Endothelial cell (in vitro differentiated cells): ENCODE measurements at regions not wholly inside any gene's neighbourhood (a gene's known extent, or its start where the extent isn't known, plus 50 kb on each side); places are given as distances from the start of the nearest gene placed in this dataset.

Experiments used
- DNase-seq: peaks from one replicate; pipeline ENCODE4 v3.0.0; 2021; ENCODE audit warnings: low spot score
- H3K27ac Mint-ChIP-seq: one replicate; pipeline ENCODE4 v1.8.0; 2021; ENCODE audit warnings: mixed read lengths, inconsistent platforms; ENCODE audit not compliant: unreplicated experiment
- H3K27me3 Mint-ChIP-seq: one replicate; pipeline ENCODE4 v1.8.0; 2021; ENCODE audit warnings: mild to moderate bottlenecking, moderate library complexity, mixed read lengths, inconsistent platforms; ENCODE audit not compliant: unreplicated experiment
- H3K36me3 Mint-ChIP-seq: one replicate; pipeline ENCODE4 v1.8.0; 2021; ENCODE audit warnings: mild to moderate bottlenecking, low read depth, mixed read lengths, inconsistent platforms; ENCODE audit not compliant: unreplicated experiment
- H3K4me1 Mint-ChIP-seq: one replicate; pipeline ENCODE4 v1.8.0; 2021; ENCODE audit warnings: mild to moderate bottlenecking, mixed read lengths, inconsistent platforms; ENCODE audit not compliant: unreplicated experiment
- H3K4me3 Mint-ChIP-seq: one replicate; pipeline ENCODE4 v1.8.0; 2021; ENCODE audit warnings: mild to moderate bottlenecking, mixed read lengths, inconsistent platforms; ENCODE audit not compliant: unreplicated experiment
- H3K9me3 Mint-ChIP-seq: one replicate; pipeline ENCODE4 v1.8.0; 2021; ENCODE audit warnings: mixed read lengths, inconsistent platforms; ENCODE audit not compliant: unreplicated experiment
- TF ChIP-seq, protein P1 (sequence below): fragments of 200-600 bp; sonication (generic); IDR thresholded peaks from one replicate; pipeline ENCODE4 v1.5.0; 2021; ENCODE audit warnings: antibody characterized with exemption; ENCODE audit not compliant: unreplicated experiment

DNA sequence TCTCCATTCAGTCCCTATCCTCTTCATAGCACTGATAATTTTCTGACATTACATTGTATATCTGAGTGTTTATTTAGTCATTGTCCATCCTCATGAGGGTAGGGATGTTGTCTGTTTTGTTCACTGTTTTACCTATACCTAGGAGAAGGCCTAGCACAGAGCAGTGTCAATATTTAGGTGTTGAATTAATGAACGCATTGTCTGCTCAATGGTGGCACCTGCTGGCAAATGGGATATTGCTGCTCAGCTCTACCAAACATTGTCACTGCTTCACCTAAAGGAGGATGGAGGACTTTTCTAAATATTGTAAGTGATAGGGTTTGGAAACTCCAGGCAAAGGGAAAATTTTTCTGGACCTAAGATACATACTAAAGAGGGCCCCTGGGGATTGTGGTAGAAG, 243.9 kb downstream of the RRAGC start:
- TF ChIP-seq, protein P1, sequence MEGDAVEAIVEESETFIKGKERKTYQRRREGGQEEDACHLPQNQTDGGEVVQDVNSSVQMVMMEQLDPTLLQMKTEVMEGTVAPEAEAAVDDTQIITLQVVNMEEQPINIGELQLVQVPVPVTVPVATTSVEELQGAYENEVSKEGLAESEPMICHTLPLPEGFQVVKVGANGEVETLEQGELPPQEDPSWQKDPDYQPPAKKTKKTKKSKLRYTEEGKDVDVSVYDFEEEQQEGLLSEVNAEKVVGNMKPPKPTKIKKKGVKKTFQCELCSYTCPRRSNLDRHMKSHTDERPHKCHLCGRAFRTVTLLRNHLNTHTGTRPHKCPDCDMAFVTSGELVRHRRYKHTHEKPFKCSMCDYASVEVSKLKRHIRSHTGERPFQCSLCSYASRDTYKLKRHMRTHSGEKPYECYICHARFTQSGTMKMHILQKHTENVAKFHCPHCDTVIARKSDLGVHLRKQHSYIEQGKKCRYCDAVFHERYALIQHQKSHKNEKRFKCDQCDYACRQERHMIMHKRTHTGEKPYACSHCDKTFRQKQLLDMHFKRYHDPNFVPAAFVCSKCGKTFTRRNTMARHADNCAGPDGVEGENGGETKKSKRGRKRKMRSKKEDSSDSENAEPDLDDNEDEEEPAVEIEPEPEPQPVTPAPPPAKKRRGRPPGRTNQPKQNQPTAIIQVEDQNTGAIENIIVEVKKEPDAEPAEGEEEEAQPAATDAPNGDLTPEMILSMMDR: no peak
- no peak overlapping the region for H3K27ac Mint-ChIP-seq
- H3K27me3 Mint-ChIP-seq: no peaks in the 10 kb centered on the region
- no peak for DNase-seq
- H3K9me3 Mint-ChIP-seq: no peaks in the 10 kb centered on the region
- H3K36me3 Mint-ChIP-seq: no peaks in the 10 kb centered on the region
- H3K4me3 Mint-ChIP-seq: no peak overlapping the region
- H3K4me1 Mint-ChIP-seq: no peaks in the 10 kb centered on the region

DNA sequence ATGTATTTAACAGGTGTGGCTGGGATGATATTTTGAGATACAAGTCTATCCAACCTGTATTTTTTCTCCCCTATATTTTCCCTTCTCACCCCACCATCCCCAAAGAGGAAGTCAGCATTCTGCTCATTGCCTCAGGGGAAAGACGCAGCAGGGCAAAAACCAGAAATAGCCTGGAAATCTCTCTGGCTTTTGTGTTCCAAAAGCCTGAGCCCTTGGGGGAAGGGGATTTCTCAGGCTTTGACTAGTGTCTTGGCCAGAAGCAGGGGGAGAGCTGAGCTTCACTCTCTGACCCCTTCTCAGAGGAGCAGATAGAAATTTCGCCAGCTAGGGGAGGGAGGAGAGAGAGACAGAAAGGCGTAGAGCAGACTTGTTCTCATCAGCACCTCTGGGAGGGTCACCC, 244.7 kb downstream of the RRAGC start:
- Mint-ChIP-seq H3K4me3 (no peak overlapping the region), H3K27ac (no peak overlapping the region), H3K36me3 (no peaks in the 10 kb centered on the region), H3K9me3 (no peaks in the 10 kb centered on the region), H3K4me1 (no peaks in the 10 kb centered on the region), H3K27me3 (no peaks in the 10 kb centered on the region)
- DNase-seq: no peak
- TF ChIP-seq, protein P1: no peak

DNA sequence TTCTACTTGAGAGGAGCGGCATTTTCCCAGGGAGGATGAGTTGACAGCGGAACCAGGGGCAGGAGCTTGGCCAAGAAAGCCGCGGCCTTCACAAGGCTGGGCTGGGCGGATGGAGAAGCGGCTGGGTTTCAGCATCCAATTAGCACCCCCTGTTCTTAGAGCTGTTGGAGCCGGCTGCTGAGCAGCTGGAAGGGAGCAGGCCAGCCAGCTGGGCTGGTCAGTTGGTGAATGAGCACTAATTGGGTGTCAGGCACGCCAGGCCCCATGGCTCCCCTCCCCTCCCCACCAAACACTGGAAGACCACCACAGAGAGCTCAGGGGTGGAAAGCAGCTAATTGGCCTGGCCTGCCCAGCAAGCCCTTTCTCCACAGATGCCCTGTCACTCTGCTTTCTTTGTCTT, 245.6 kb downstream of the RRAGC start:
- H3K4me3 Mint-ChIP-seq: no peak overlapping the region
- TF ChIP-seq, protein P1: no peak
- H3K4me1 Mint-ChIP-seq: no peaks in the 10 kb centered on the region
- H3K36me3 Mint-ChIP-seq: no peaks in the 10 kb centered on the region
- no peak for DNase-seq
- H3K27ac Mint-ChIP-seq: no peak overlapping the region
- no peaks in the 10 kb centered on the region for H3K27me3 Mint-ChIP-seq
- no peaks in the 10 kb centered on the region for H3K9me3 Mint-ChIP-seq

DNA sequence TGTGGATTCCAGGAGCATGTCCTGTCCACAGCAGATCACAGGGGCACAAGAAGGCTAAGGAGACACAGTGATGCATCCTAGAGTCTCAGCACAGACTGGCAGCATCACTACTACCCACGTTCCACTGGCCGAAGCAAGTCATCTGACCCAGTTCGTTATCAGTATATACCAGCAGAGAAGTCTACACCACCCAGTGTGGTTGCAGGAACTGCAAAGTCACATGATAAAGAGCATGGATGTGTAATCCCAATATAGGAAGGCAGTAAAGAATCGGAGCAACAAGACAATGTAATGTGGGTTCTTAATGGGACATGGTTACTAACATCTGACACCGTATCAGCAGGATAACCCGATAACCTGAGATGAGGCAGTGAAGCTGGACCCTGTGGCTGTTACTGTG, 246.6 kb downstream of the RRAGC start:
- H3K4me3 Mint-ChIP-seq: no peak overlapping the region
- H3K36me3 Mint-ChIP-seq: no peaks in the 10 kb centered on the region
- DNase-seq: no peak
- H3K9me3 Mint-ChIP-seq: no peaks in the 10 kb centered on the region
- H3K4me1 Mint-ChIP-seq: peaks cover 3% of the 10 kb centered on the region
- H3K27ac Mint-ChIP-seq: no peak overlapping the region
- no peaks in the 10 kb centered on the region for H3K27me3 Mint-ChIP-seq
- TF ChIP-seq, protein P1: no peak

DNA sequence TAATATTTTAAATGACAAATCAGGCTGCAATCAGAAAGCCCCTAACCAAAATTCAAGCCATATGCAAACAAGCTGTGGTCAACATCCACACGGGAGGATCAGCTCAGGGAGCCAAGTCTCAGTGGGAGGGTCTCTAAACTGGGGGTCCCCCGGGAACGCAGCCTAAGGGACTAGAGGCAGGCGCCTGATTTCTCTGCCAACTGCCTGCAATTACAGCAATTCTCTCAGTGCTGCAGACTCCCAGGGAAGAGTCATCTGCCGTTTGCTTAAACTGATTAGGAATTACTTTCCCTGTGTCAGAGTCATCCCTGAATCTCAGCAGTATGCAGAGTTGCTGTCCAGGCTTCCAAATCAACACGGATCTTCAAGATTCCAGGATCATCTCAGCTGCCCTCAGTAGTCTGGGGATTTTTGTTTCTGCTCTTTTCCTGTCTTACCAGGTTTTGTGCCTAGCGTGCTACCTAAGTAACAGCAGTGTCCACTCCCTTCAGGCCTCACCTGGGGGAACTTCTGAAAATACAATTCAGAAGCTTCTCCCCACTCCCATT, 247.8 kb downstream of the RRAGC start:
- no peak for DNase-seq
- no peak overlapping the region for H3K4me3 Mint-ChIP-seq
- H3K4me1 Mint-ChIP-seq: peaks cover 3% of the 10 kb centered on the region
- TF ChIP-seq, protein P1: no peak
- no peaks in the 10 kb centered on the region for H3K36me3 Mint-ChIP-seq
- no peak overlapping the region for H3K27ac Mint-ChIP-seq
- no peaks in the 10 kb centered on the region for H3K27me3 Mint-ChIP-seq
- no peaks in the 10 kb centered on the region for H3K9me3 Mint-ChIP-seq
